EH (cell line): ENCODE measurements at regions not wholly inside any gene's neighbourhood (a gene's known extent, or its start where the extent isn't known, plus 50 kb on each side); places are given as distances from the start of the nearest gene placed in this dataset.

Source experiments
- DNase-seq: peaks from one replicate; pipeline ENCODE4 v3.0.0-alpha.2; 2015; ENCODE audit warnings: low read depth

DNA sequence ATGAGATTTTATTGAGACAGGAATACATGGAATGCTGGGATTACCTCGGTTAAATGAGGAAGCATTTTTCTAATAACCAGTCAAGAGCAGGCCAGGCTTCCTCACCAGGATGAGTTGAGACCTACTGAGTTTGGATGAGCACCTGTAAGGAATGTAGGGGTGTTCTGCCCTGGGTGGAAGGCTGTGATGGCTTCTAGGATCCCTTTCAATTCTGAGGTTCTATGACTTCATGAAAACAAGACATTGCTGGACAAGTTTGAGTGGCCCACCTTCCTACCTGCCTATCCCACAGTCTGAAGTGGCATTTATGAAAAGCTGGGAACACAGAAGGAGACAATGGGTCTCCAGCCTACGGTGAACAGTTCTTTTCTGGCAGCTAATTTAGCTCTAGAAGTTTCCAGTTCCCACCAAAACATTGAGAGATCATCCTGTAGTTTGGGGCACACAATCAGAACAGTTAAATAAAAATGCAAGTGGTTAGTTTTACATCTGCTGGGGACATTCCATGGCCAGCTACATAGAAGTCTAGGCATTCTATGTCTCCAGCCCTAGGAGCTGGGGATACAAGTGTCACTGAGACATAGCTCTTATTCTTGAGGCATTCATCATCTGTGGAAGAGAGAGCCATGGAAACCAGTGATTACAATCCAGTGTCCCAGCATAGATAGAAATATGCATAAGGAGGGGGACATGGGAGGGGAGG lies 51.3 kb upstream of the TSPAN2 start:
- peak; percentile 89 for DNase-seq

DNA sequence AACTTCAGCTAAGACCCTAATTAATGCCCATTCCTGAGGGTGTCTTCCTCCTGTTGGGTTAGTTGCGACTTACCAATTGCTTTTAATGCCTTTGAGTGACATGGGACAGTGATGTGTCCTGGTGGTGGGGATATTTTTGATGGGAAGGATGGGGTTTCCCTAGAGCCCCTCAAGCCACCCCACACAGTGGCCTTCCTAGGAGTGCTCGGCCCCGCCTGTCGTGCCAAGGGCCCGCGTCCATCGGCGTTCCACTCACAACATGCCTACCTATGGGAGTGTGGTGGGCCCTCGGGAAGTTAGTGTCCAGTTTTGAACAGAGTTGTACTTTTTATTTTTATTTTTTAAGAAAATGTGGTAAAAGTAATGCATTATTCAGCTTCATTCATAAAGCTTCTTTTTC lies 50.1 kb upstream of the TSPAN2 start:
- no peak for DNase-seq
